H1 (cell line): ENCODE measurements at regions not wholly inside any gene's neighbourhood (a gene's known extent, or its start where the extent isn't known, plus 50 kb on each side); places are given as distances from the start of the nearest gene placed in this dataset.
"Not testable (repeated sequence)": the region's sequence is repeated elsewhere in the genome, so short reads cannot be mapped to it uniquely, and the experiment has no call there.

Experiments used
- CTCF ChIA-PET: fragments of 300-600 bp; sonication (Branson Sonifier 250); formaldehyde crosslinking; loops from one replicate; lab custom pipeline; 2021; ENCODE audit not compliant: partially characterized antibody; lab: Charles Lee
- POLR2A ChIA-PET: fragments of 300-600 bp; sonication (Branson Sonifier 250); formaldehyde crosslinking; loops from one replicate; lab custom pipeline; 2021; ENCODE audit warnings: inconsistent platforms; ENCODE audit not compliant: partially characterized antibody; lab: Charles Lee
- DNase-seq, 2 experiments: peaks; one replicate each; pipeline versions ENCODE4 v3.0.0 to v3.0.0-alpha.2; 2010 to 2022; ENCODE audit warnings: low spot score in 2 of 2, low read depth in 1 of 2, mixed read lengths in 1 of 2
- FAIRE-seq: peaks from 2 replicates; lab custom pipeline; 2011; peaks lifted over from hg19 to GRCh38; lab: Jason Lieb, UNC
- H2AFZ ChIP-seq: 2 replicates; pipeline ENCODE4 v1.8.1; 2012; ENCODE audit warnings: low read length, inconsistent platforms
- H2AK5ac ChIP-seq: 2 replicates; pipeline ENCODE4 v1.6.1; 2013; ENCODE audit warnings: low read depth, low read length
- H2BK120ac ChIP-seq: replicated peaks from 2 replicates; pipeline ENCODE3; 2013; ENCODE audit warnings: low read depth, low read length, inconsistent platforms
- H2BK12ac ChIP-seq: 2 replicates; pipeline ENCODE4 v1.6.1; 2013; ENCODE audit warnings: low read depth, low read length
- H2BK15ac ChIP-seq: 2 replicates; pipeline ENCODE4 v1.6.1; 2013; ENCODE audit warnings: low read length
- H2BK20ac ChIP-seq: 2 replicates; pipeline ENCODE4 v1.6.1; 2013; ENCODE audit warnings: low read length
- H2BK5ac ChIP-seq: 2 replicates; pipeline ENCODE4 v1.6.1; 2013; ENCODE audit warnings: low read depth, low read length
- H3K14ac ChIP-seq: 2 replicates; pipeline ENCODE4 v1.6.1; 2013; ENCODE audit warnings: inconsistent platforms; ENCODE audit not compliant: insufficient read length
- H3K18ac ChIP-seq: 2 replicates; pipeline ENCODE4 v1.6.1; 2013; ENCODE audit warnings: low read length; ENCODE audit errors: extremely low read depth
- H3K23ac ChIP-seq: 2 replicates; pipeline ENCODE4 v1.6.1; 2013; ENCODE audit warnings: inconsistent platforms; ENCODE audit not compliant: insufficient read length
- H3K23me2 ChIP-seq: 2 replicates; pipeline ENCODE4 v1.6.1; 2013; ENCODE audit warnings: low read depth, low read length
- H3K27ac ChIP-seq: 2 replicates; pipeline ENCODE4 v1.6.1; 2011; ENCODE audit warnings: low read depth, low read length, inconsistent platforms
- H3K27me3 ChIP-seq, 4 experiments: replicated peaks in 1 of 4; 1 replicate in 1 of 4; 2 replicates in 3 of 4; pipeline versions ENCODE4 v1.6.1 to v1.8.1; 2011 to 2013; ENCODE audit warnings: low read length in 3 of 4, mild to moderate bottlenecking in 3 of 4, inconsistent platforms in 2 of 4, mixed read lengths in 2 of 4, moderate library complexity in 1 of 4; ENCODE audit not compliant: control insufficient read depth in 3 of 4, insufficient read depth in 3 of 4; ENCODE audit errors: extremely low read depth in 1 of 4
- H3K36me3 ChIP-seq, 4 experiments: 2 replicates each; pipeline versions ENCODE4 v1.6.1 to v1.8.1; 2011 to 2013; ENCODE audit warnings: mild to moderate bottlenecking in 4 of 4, low read length in 3 of 4, moderate library complexity in 2 of 4, control low read depth in 1 of 4, inconsistent platforms in 1 of 4; ENCODE audit not compliant: insufficient read depth in 4 of 4, control insufficient read depth in 2 of 4
- H3K4ac ChIP-seq: replicated peaks from 2 replicates; pipeline ENCODE3; 2013; ENCODE audit warnings: low read length, low read depth, mixed read lengths, inconsistent platforms; ENCODE audit not compliant: insufficient read length
- H3K4me1 ChIP-seq, 4 experiments: replicated peaks in 1 of 4; 1 replicate in 1 of 4; 2 replicates in 3 of 4; pipeline versions ENCODE4 v1.6.1 to v1.8.1; 2011 to 2013; ENCODE audit warnings: low read length in 3 of 4, inconsistent platforms in 2 of 4, mixed read lengths in 1 of 4; ENCODE audit not compliant: insufficient read depth in 4 of 4, control insufficient read depth in 3 of 4
- H3K4me2 ChIP-seq, 2 experiments: 2 replicates each; pipeline versions ENCODE4 v1.6.1 to v1.8.1; 2011 to 2013; ENCODE audit warnings: low read depth in 2 of 2, low read length in 2 of 2, control low read depth in 1 of 2, inconsistent platforms in 1 of 2, mild to moderate bottlenecking in 1 of 2; ENCODE audit not compliant: insufficient read depth in 1 of 2
- H3K4me3 ChIP-seq, 4 experiments: fragments of 200-600, 300-600 bp in 1 of 4; sonication (generic), shearing (Covaris generic), sonication (Bioruptor Twin) in 1 of 4; 2 replicates each; pipeline versions ENCODE4 v1.5.1 to v1.8.1; 2011 to 2016; ENCODE audit warnings: low read length in 4 of 4, low read depth in 3 of 4, control low read depth in 2 of 4, inconsistent platforms in 2 of 4, mild to moderate bottlenecking in 2 of 4, mixed read lengths in 1 of 4, moderate library complexity in 1 of 4; ENCODE audit not compliant: insufficient read depth in 2 of 4; ENCODE audit errors: extremely low read depth in 1 of 4
- H3K56ac ChIP-seq: replicated peaks from 2 replicates; pipeline ENCODE3; 2013; ENCODE audit warnings: low read depth, mild to moderate bottlenecking, mixed read lengths, low read length, inconsistent platforms; ENCODE audit not compliant: insufficient read length
- H3K79me1 ChIP-seq: 2 replicates; pipeline ENCODE4 v1.6.1; 2013; ENCODE audit warnings: low read depth, low read length, control low read depth
- H3K79me2 ChIP-seq, 2 experiments: 2 replicates each; pipeline versions ENCODE4 v1.6.1 to v1.8.1; 2012 to 2013; ENCODE audit warnings: low read length in 2 of 2, mild to moderate bottlenecking in 2 of 2, inconsistent platforms in 1 of 2; ENCODE audit not compliant: insufficient read depth in 2 of 2, control insufficient read depth in 1 of 2
- H3K9ac ChIP-seq, 4 experiments: replicated peaks in 1 of 4; 1 replicate in 1 of 4; 2 replicates in 3 of 4; pipeline versions ENCODE4 v1.6.1 to v1.8.1; 2011 to 2013; ENCODE audit warnings: low read depth in 3 of 4, low read length in 3 of 4, control low read depth in 2 of 4, mild to moderate bottlenecking in 2 of 4, moderate library complexity in 2 of 4, inconsistent platforms in 1 of 4; ENCODE audit errors: extremely low read depth in 1 of 4
- H3K9me3 ChIP-seq, 2 experiments: 2 replicates each; pipeline versions ENCODE4 v1.6.1 to v1.8.1; 2012 to 2013; ENCODE audit warnings: mild to moderate bottlenecking in 2 of 2, moderate library complexity in 2 of 2, control low read depth in 1 of 2, inconsistent platforms in 1 of 2, low read depth in 1 of 2, low read length in 1 of 2, mixed read lengths in 1 of 2; ENCODE audit not compliant: insufficient read depth in 2 of 2
- H4K20me1 ChIP-seq, 2 experiments: replicated peaks in 1 of 2; 2 replicates each; pipeline versions ENCODE3 to v1.8.1; 2011 to 2013; ENCODE audit warnings: inconsistent platforms in 2 of 2, low read length in 2 of 2, mild to moderate bottlenecking in 1 of 2; ENCODE audit not compliant: insufficient read depth in 2 of 2, control insufficient read depth in 1 of 2
- H4K5ac ChIP-seq: 2 replicates; pipeline ENCODE4 v1.6.1; 2013; ENCODE audit warnings: low read length, low read depth, mixed read lengths, inconsistent platforms; ENCODE audit not compliant: insufficient read length
- H4K8ac ChIP-seq: 2 replicates; pipeline ENCODE4 v1.8.0; 2013; ENCODE audit warnings: mild to moderate bottlenecking, moderate library complexity, low read length, inconsistent platforms; ENCODE audit not compliant: insufficient read depth; ENCODE audit errors: extremely low read depth
- H4K91ac ChIP-seq: replicated peaks from 2 replicates; pipeline ENCODE3; 2013; ENCODE audit warnings: low read length, mixed read lengths, inconsistent platforms; ENCODE audit not compliant: insufficient read length
- WGBS, 2 experiments: shearing (Covaris generic) in 1 of 2; methylation state at CpG; one replicate each; pipeline versions ENCODE4 v1.1.6 to v1.1.7; 2013 to 2015; ENCODE audit warnings: low lambda C conversion rate in 2 of 2, mixed read lengths in 2 of 2, inconsistent platforms in 1 of 2, low coverage in 1 of 2, missing lambda C conversion rate in 1 of 2; ENCODE audit not compliant: insufficient replicate concordance in 2 of 2, insufficient coverage in 1 of 2, insufficient read length in 1 of 2; ENCODE audit errors: extremely low coverage in 1 of 2, missing lambda C conversion rate in 1 of 2; 5-methylcytosine and 5-hydroxymethylcytosine counted together

- CTCF ChIA-PET, H3K27ac ChIP-seq: not testable (repeated sequence)
These were observed 507.4 kb downstream of the TP53TG3F start for GRCh38 chr16:33966855-33967254.

GRCh38 chr16:33974557-33974956, 515.1 kb downstream of the TP53TG3F start:
- H2BK120ac ChIP-seq, H2AFZ ChIP-seq, H3K27ac ChIP-seq, H3K56ac ChIP-seq, H3K4me3 ChIP-seq, H2BK12ac ChIP-seq, H3K4ac ChIP-seq, H2BK5ac ChIP-seq, POLR2A ChIA-PET, H3K9me3 ChIP-seq, H2AK5ac ChIP-seq, H3K23ac ChIP-seq, H2BK20ac ChIP-seq, H3K4me2 ChIP-seq, FAIRE-seq, H3K79me1 ChIP-seq, CTCF ChIA-PET, H3K18ac ChIP-seq, H4K8ac ChIP-seq, H3K79me2 ChIP-seq, H3K27me3 ChIP-seq, DNase-seq, H3K4me1 ChIP-seq, H3K36me3 ChIP-seq, H3K9ac ChIP-seq, H2BK15ac ChIP-seq, H3K23me2 ChIP-seq, H4K91ac ChIP-seq, H4K20me1 ChIP-seq, H4K5ac ChIP-seq, H3K14ac ChIP-seq: not testable (repeated sequence)
- no CpG with 5 or more reads among the region's 8 CpGs for WGBS, 2 experiments

More at GRCh38 chr16:33966855-33967254, 507.4 kb downstream of the TP53TG3F start:
- H3K4me1 ChIP-seq, H3K4me2 ChIP-seq, H2AFZ ChIP-seq, H3K4ac ChIP-seq, H3K23me2 ChIP-seq, H2BK5ac ChIP-seq, H4K8ac ChIP-seq, H3K79me1 ChIP-seq, H3K27me3 ChIP-seq, POLR2A ChIA-PET, DNase-seq, H3K14ac ChIP-seq, H3K9me3 ChIP-seq, H4K20me1 ChIP-seq, H4K5ac ChIP-seq, H3K36me3 ChIP-seq, H3K79me2 ChIP-seq, FAIRE-seq, H3K23ac ChIP-seq, H4K91ac ChIP-seq, H2BK120ac ChIP-seq, H2BK15ac ChIP-seq, H3K4me3 ChIP-seq, H3K18ac ChIP-seq, H2AK5ac ChIP-seq, H2BK12ac ChIP-seq, H3K9ac ChIP-seq, H3K56ac ChIP-seq, H2BK20ac ChIP-seq: not testable (repeated sequence)
- WGBS, 2 experiments, result 85% methylated on average over 1 of the region's 2 CpGs; no CpG with 5 or more reads in 1 of the 2 experiments
